Upper lobe of left lung (tissue), 4 donors: ENCODE measurements at regions not wholly inside any gene's neighbourhood (a gene's known extent, or its start where the extent isn't known, plus 50 kb on each side); places are given as distances from the start of the nearest gene placed in this dataset.

Experiments
- CTCF ChIP-seq, 6 experiments: fragments of 450-650 bp in 4 of 6; fragments of 200-600 bp in 2 of 6; sonication (generic) in 2 of 6; IDR thresholded peaks; one replicate each; pipeline ENCODE4 v1.5.1; 2016 to 2019; ENCODE audit warnings: antibody characterized with exemption in 6 of 6
- EP300 ChIP-seq, 4 donors: sonication (generic); formaldehyde crosslinking; IDR thresholded peaks; one replicate each; pipeline ENCODE4 v1.5.1; 2017; ENCODE audit warnings: antibody characterized with exemption in 4 of 4, control low read depth in 2 of 4
- POLR2A ChIP-seq, 4 donors: fragments of 450-650 bp; IDR thresholded peaks; one replicate each; pipeline ENCODE4 v1.5.1; 2016 to 2017; ENCODE audit warnings: antibody characterized with exemption in 4 of 4, mild to moderate bottlenecking in 2 of 4
- POLR2AphosphoS5 ChIP-seq, 2 donors: sonication (generic); formaldehyde crosslinking; IDR thresholded peaks; one replicate each; pipeline ENCODE4 v1.5.1; 2017; ENCODE audit warnings: antibody characterized with exemption in 2 of 2

- no peak for TF ChIP-seq CTCF (IDR thresholded peaks at IDR 0.05)
- no peak for TF ChIP-seq EP300 (IDR thresholded peaks at IDR 0.05)
- TF ChIP-seq POLR2AphosphoS5 (IDR thresholded peaks at IDR 0.05): no peak
- TF ChIP-seq POLR2A (IDR thresholded peaks at IDR 0.05): no peak
Measured at GRCh38 chr7:52659178-52659577, 376.3 kb upstream of the POM121L12 start.
